ENCODE measurements at regions not wholly inside any gene's neighbourhood (a gene's known extent, or its start where the extent isn't known, plus 50 kb on each side); places are given as distances from the start of the nearest gene placed in this dataset.

DNA sequence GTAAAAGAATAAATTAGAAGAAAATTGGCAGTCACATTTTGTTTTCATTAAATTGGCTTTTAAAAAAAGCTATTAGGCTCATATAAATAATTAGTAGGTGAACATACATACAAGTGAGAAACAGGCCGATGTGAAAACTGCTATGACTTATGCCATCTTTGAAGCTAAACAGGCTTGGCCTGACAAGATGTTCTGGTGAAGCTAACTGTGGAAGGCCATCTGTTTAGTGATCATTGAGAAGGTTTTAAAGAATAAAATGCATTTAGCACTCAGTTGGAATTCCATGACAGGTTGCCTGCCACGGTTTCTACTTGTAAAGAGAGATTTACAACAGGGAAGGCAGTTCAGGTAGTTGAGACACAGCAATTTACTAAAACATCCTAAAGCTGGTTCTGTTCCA lies 264.0 kb upstream of the AGTR1 start:
- TF ChIP-seq, protein P1, sequence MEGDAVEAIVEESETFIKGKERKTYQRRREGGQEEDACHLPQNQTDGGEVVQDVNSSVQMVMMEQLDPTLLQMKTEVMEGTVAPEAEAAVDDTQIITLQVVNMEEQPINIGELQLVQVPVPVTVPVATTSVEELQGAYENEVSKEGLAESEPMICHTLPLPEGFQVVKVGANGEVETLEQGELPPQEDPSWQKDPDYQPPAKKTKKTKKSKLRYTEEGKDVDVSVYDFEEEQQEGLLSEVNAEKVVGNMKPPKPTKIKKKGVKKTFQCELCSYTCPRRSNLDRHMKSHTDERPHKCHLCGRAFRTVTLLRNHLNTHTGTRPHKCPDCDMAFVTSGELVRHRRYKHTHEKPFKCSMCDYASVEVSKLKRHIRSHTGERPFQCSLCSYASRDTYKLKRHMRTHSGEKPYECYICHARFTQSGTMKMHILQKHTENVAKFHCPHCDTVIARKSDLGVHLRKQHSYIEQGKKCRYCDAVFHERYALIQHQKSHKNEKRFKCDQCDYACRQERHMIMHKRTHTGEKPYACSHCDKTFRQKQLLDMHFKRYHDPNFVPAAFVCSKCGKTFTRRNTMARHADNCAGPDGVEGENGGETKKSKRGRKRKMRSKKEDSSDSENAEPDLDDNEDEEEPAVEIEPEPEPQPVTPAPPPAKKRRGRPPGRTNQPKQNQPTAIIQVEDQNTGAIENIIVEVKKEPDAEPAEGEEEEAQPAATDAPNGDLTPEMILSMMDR (IDR thresholded peaks at IDR 0.05 in 8 of 11, conservative IDR thresholded peaks at IDR 0.05 in 3 of 11) = no peak
- TF ChIP-seq POLR2AphosphoS5 (IDR thresholded peaks at IDR 0.05) (no peak), POLR2A (IDR thresholded peaks at IDR 0.05) (no peak)
